ENCODE measurements at regions not wholly inside any gene's neighbourhood (a gene's known extent, or its start where the extent isn't known, plus 50 kb on each side); places are given as distances from the start of the nearest gene placed in this dataset.

- no peak overlapping the region for H3K4me3 ChIP-seq
- H3K9me3 ChIP-seq = no peaks in the 10 kb centered on the region
- no peaks in the 10 kb centered on the region for H3K36me3 ChIP-seq
- no peaks in the 10 kb centered on the region for H3K27me3 ChIP-seq
- no peak overlapping the region for H3K27ac ChIP-seq
- no peak for DNase-seq (ENCODE audit: low spot score in 2 of 2)
- H3K4me1 ChIP-seq = no peaks in the 10 kb centered on the region
- intact Hi-C loops (cut with DNase I; ENCODE audit: low total_unique reads) = no loop called here
- TF ChIP-seq CTCF (IDR thresholded peaks at IDR 0.05) (no peak), POLR2AphosphoS5 (IDR thresholded peaks at IDR 0.05) (no peak), POLR2A (IDR thresholded peaks at IDR 0.05) (no peak)
Observed at GRCh38 chr4:99763635-99764101, 53.0 kb upstream of the DAPP1 start.

GRCh38 chr4:99762728-99763127, 53.9 kb upstream of the DAPP1 start:
- Histone ChIP-seq H3K36me3 (no peaks in the 10 kb centered on the region), H3K27ac (no peak overlapping the region), H3K27me3 (no peaks in the 10 kb centered on the region), H3K4me1 (no peaks in the 10 kb centered on the region), H3K4me3 (no peak overlapping the region), H3K9me3 (no peaks in the 10 kb centered on the region)
- TF ChIP-seq POLR2A (IDR thresholded peaks at IDR 0.05) (no peak), POLR2AphosphoS5 (IDR thresholded peaks at IDR 0.05) (no peak), CTCF (IDR thresholded peaks at IDR 0.05) (no peak)
- DNase-seq (ENCODE audit: low spot score in 2 of 2) = no peak
- intact Hi-C loops (cut with DNase I; ENCODE audit: low total_unique reads) = no loop called here

- Histone ChIP-seq H3K27me3 (no peaks in the 10 kb centered on the region), H3K27ac (no peak overlapping the region), H3K4me3 (no peak overlapping the region), H3K4me1 (no peaks in the 10 kb centered on the region), H3K9me3 (no peaks in the 10 kb centered on the region), H3K36me3 (no peaks in the 10 kb centered on the region)
- no peak for DNase-seq (ENCODE audit: low spot score in 2 of 2)
- TF ChIP-seq POLR2AphosphoS5 (IDR thresholded peaks at IDR 0.05) (no peak), CTCF (IDR thresholded peaks at IDR 0.05) (no peak), POLR2A (IDR thresholded peaks at IDR 0.05) (no peak)
- intact Hi-C loops (cut with DNase I; ENCODE audit: low total_unique reads) = loop anchor here (5.0 kb wide), 1 partner anchor 1588 kb away; no protein-coding TSS in a partner anchor
Observed at GRCh38 chr4:99759988-99760387, 56.6 kb upstream of the DAPP1 start.

- H3K27ac ChIP-seq = no peak overlapping the region
- no peaks in the 10 kb centered on the region for H3K36me3 ChIP-seq
- DNase-seq (ENCODE audit: low spot score in 2 of 2) = no peak
- H3K4me1 ChIP-seq = no peaks in the 10 kb centered on the region
- H3K27me3 ChIP-seq = no peaks in the 10 kb centered on the region
- intact Hi-C loops (cut with DNase I; ENCODE audit: low total_unique reads) = loop anchor here (5.0 kb wide), 1 partner anchor 1587 kb away; no protein-coding TSS in a partner anchor
- TF ChIP-seq POLR2A (IDR thresholded peaks at IDR 0.05) (no peak), CTCF (IDR thresholded peaks at IDR 0.05) (no peak), POLR2AphosphoS5 (IDR thresholded peaks at IDR 0.05) (no peak)
- no peaks in the 10 kb centered on the region for H3K9me3 ChIP-seq
- H3K4me3 ChIP-seq = no peak overlapping the region
Observed at GRCh38 chr4:99759346-99759984, 57.2 kb upstream of the DAPP1 start.

- Histone ChIP-seq H3K4me1 (no peaks in the 10 kb centered on the region), H3K4me3 (no peak overlapping the region), H3K36me3 (no peaks in the 10 kb centered on the region), H3K9me3 (no peaks in the 10 kb centered on the region), H3K27me3 (no peaks in the 10 kb centered on the region), H3K27ac (no peak overlapping the region)
- no peak for TF ChIP-seq CTCF (IDR thresholded peaks at IDR 0.05)
- intact Hi-C loops (cut with DNase I; ENCODE audit: low total_unique reads) = loop anchor here (5.0 kb wide), 1 partner anchor 1583 kb away; no protein-coding TSS in a partner anchor
- no peak for DNase-seq (ENCODE audit: low spot score in 2 of 2)
Observed at GRCh38 chr4:99755223-99755944, 61.2 kb upstream of the DAPP1 start.

All from breast epithelium (tissue), 4 donors.